Stimulated activated naive CD8-positive, alpha-beta T cell treated with anti-CD3 and anti-CD28 coated beads, Interleukin-15, Interleukin-2, amounts not matched to agents 100 ng/mL and 50 ng/mL, for 24 hours (primary cell): ENCODE measurements at regions not wholly inside any gene's neighbourhood (a gene's known extent, or its start where the extent isn't known, plus 50 kb on each side); places are given as distances from the start of the nearest gene placed in this dataset.
"Not testable (repeated sequence)": the region's sequence is repeated elsewhere in the genome, so short reads cannot be mapped to it uniquely, and the experiment has no call there.

Experiments used
- H3K27ac Mint-ChIP-seq: one replicate; pipeline ENCODE4 v1.8.0; 2021; ENCODE audit warnings: mild to moderate bottlenecking, mixed read lengths
- H3K27me3 Mint-ChIP-seq: one replicate; pipeline ENCODE4 v1.8.0; 2021; ENCODE audit warnings: mixed read lengths
- H3K36me3 Mint-ChIP-seq: one replicate; pipeline ENCODE4 v1.8.0; 2021; ENCODE audit warnings: low read depth, mixed read lengths
- H3K4me1 Mint-ChIP-seq: one replicate; pipeline ENCODE4 v1.8.0; 2021; ENCODE audit warnings: low read depth, mixed read lengths
- H3K4me3 Mint-ChIP-seq: one replicate; pipeline ENCODE4 v1.8.0; 2021; ENCODE audit warnings: mild to moderate bottlenecking, mixed read lengths
- H3K9me3 Mint-ChIP-seq: one replicate; pipeline ENCODE4 v1.8.0; 2021; ENCODE audit warnings: mixed read lengths

GRCh38 chr2:219868635-219869034, 241.2 kb downstream of the SLC4A3 start:
- no peaks in the 10 kb centered on the region for H3K9me3 Mint-ChIP-seq
- H3K36me3 Mint-ChIP-seq: no peaks in the 10 kb centered on the region
- no peaks in the 10 kb centered on the region for H3K27me3 Mint-ChIP-seq
- no peaks in the 10 kb centered on the region for H3K4me1 Mint-ChIP-seq
- H3K27ac Mint-ChIP-seq: no peak overlapping the region
- H3K4me3 Mint-ChIP-seq: no peak overlapping the region

GRCh38 chr2:219870041-219870440, 242.6 kb downstream of the SLC4A3 start:
- no peaks in the 10 kb centered on the region for H3K4me1 Mint-ChIP-seq
- H3K27me3 Mint-ChIP-seq: no peaks in the 10 kb centered on the region
- H3K4me3 Mint-ChIP-seq: no peak overlapping the region
- H3K36me3 Mint-ChIP-seq: no peaks in the 10 kb centered on the region
- H3K27ac Mint-ChIP-seq: no peak overlapping the region
- H3K9me3 Mint-ChIP-seq: no peaks in the 10 kb centered on the region

- Mint-ChIP-seq H3K9me3 (no peaks in the 10 kb centered on the region), H3K36me3 (no peaks in the 10 kb centered on the region), H3K27ac (no peak overlapping the region), H3K27me3 (no peaks in the 10 kb centered on the region), H3K4me3 (no peak overlapping the region), H3K4me1 (no peaks in the 10 kb centered on the region)
Measured at GRCh38 chr2:219871351-219871750, 243.9 kb downstream of the SLC4A3 start.

GRCh38 chr2:219875036-219875435, 247.6 kb downstream of the SLC4A3 start:
- Mint-ChIP-seq H3K4me1 (no peaks in the 10 kb centered on the region), H3K27me3 (peaks cover 5% of the 10 kb centered on the region), H3K36me3 (no peaks in the 10 kb centered on the region), H3K27ac (no peak overlapping the region), H3K9me3 (no peaks in the 10 kb centered on the region), H3K4me3 (no peak overlapping the region)

- H3K27ac Mint-ChIP-seq, H3K4me1 Mint-ChIP-seq, H3K36me3 Mint-ChIP-seq, H3K9me3 Mint-ChIP-seq, H3K27me3 Mint-ChIP-seq, H3K4me3 Mint-ChIP-seq: not testable (repeated sequence)
Measured at GRCh38 chr2:219875986-219876385, 248.6 kb downstream of the SLC4A3 start.

GRCh38 chr2:219876931-219877330, 249.5 kb downstream of the SLC4A3 start:
- Mint-ChIP-seq H3K4me1 (no peaks in the 10 kb centered on the region), H3K9me3 (no peaks in the 10 kb centered on the region), H3K36me3 (no peaks in the 10 kb centered on the region), H3K27me3 (peaks cover 5% of the 10 kb centered on the region), H3K4me3 (no peak overlapping the region), H3K27ac (no peak overlapping the region)

GRCh38 chr2:219877728-219878127, 250.3 kb downstream of the SLC4A3 start:
- Mint-ChIP-seq H3K4me1 (no peaks in the 10 kb centered on the region), H3K4me3 (no peak overlapping the region), H3K27ac (no peak overlapping the region), H3K9me3 (no peaks in the 10 kb centered on the region), H3K36me3 (no peaks in the 10 kb centered on the region), H3K27me3 (peaks cover 5% of the 10 kb centered on the region)

- H3K27ac Mint-ChIP-seq: no peak overlapping the region
- H3K4me1 Mint-ChIP-seq: no peaks in the 10 kb centered on the region
- H3K4me3 Mint-ChIP-seq: no peak overlapping the region
- peaks cover 5% of the 10 kb centered on the region for H3K27me3 Mint-ChIP-seq
- no peaks in the 10 kb centered on the region for H3K36me3 Mint-ChIP-seq
- no peaks in the 10 kb centered on the region for H3K9me3 Mint-ChIP-seq
Measured at GRCh38 chr2:219878516-219878915, 251.1 kb downstream of the SLC4A3 start.

GRCh38 chr2:219881851-219882250, 254.4 kb downstream of the SLC4A3 start:
- H3K4me1 Mint-ChIP-seq: no peaks in the 10 kb centered on the region
- no peak overlapping the region for H3K27ac Mint-ChIP-seq
- no peak overlapping the region for H3K4me3 Mint-ChIP-seq
- no peaks in the 10 kb centered on the region for H3K9me3 Mint-ChIP-seq
- H3K27me3 Mint-ChIP-seq: peaks cover 17% of the 10 kb centered on the region
- no peaks in the 10 kb centered on the region for H3K36me3 Mint-ChIP-seq

- H3K27ac Mint-ChIP-seq: no peak overlapping the region
- no peaks in the 10 kb centered on the region for H3K36me3 Mint-ChIP-seq
- no peaks in the 10 kb centered on the region for H3K4me1 Mint-ChIP-seq
- H3K27me3 Mint-ChIP-seq: peaks cover 12% of the 10 kb centered on the region
- no peak overlapping the region for H3K4me3 Mint-ChIP-seq
- H3K9me3 Mint-ChIP-seq: no peaks in the 10 kb centered on the region
Measured at GRCh38 chr2:219886615-219887014, 259.2 kb downstream of the SLC4A3 start.

- peaks cover 17% of the 10 kb centered on the region for H3K27me3 Mint-ChIP-seq
- H3K4me3 Mint-ChIP-seq: no peak overlapping the region
- no peak overlapping the region for H3K27ac Mint-ChIP-seq
- no peaks in the 10 kb centered on the region for H3K36me3 Mint-ChIP-seq
- H3K9me3 Mint-ChIP-seq: no peaks in the 10 kb centered on the region
- H3K4me1 Mint-ChIP-seq: no peaks in the 10 kb centered on the region
Measured at GRCh38 chr2:219887870-219888269, 260.4 kb downstream of the SLC4A3 start.

GRCh38 chr2:219893541-219893940, 266.1 kb downstream of the SLC4A3 start:
- Mint-ChIP-seq H3K4me1 (no peaks in the 10 kb centered on the region), H3K9me3 (no peaks in the 10 kb centered on the region), H3K27ac (no peak overlapping the region), H3K4me3 (no peak overlapping the region), H3K36me3 (no peaks in the 10 kb centered on the region), H3K27me3 (peaks cover 5% of the 10 kb centered on the region)

GRCh38 chr2:219897456-219897855, 270.0 kb downstream of the SLC4A3 start:
- no peak overlapping the region for H3K4me3 Mint-ChIP-seq
- H3K36me3 Mint-ChIP-seq: no peaks in the 10 kb centered on the region

GRCh38 chr2:219901155-219901554, 273.7 kb downstream of the SLC4A3 start:
- Mint-ChIP-seq H3K27ac (no peak overlapping the region), H3K36me3 (no peaks in the 10 kb centered on the region), H3K9me3 (no peaks in the 10 kb centered on the region), H3K4me1 (no peaks in the 10 kb centered on the region), H3K4me3 (no peak overlapping the region), H3K27me3 (peaks cover 5% of the 10 kb centered on the region)

More at GRCh38 chr2:219897456-219897855, 270.0 kb downstream of the SLC4A3 start:
- Mint-ChIP-seq H3K4me1 (no peaks in the 10 kb centered on the region), H3K27me3 (peaks cover 8% of the 10 kb centered on the region), H3K27ac (no peak overlapping the region), H3K9me3 (no peaks in the 10 kb centered on the region)

- peaks cover 5% of the 10 kb centered on the region for H3K27me3 Mint-ChIP-seq
- H3K9me3 Mint-ChIP-seq: no peaks in the 10 kb centered on the region
- no peaks in the 10 kb centered on the region for H3K36me3 Mint-ChIP-seq
- H3K27ac Mint-ChIP-seq: no peak overlapping the region
- no peak overlapping the region for H3K4me3 Mint-ChIP-seq
- no peaks in the 10 kb centered on the region for H3K4me1 Mint-ChIP-seq
Measured at GRCh38 chr2:219902891-219903552, 275.6 kb downstream of the SLC4A3 start.

GRCh38 chr2:219905640-219906039, 278.2 kb downstream of the SLC4A3 start:
- H3K9me3 Mint-ChIP-seq: no peaks in the 10 kb centered on the region
- no peaks in the 10 kb centered on the region for H3K4me1 Mint-ChIP-seq
- H3K36me3 Mint-ChIP-seq: no peaks in the 10 kb centered on the region
- no peak overlapping the region for H3K27ac Mint-ChIP-seq
- H3K27me3 Mint-ChIP-seq: peaks cover 5% of the 10 kb centered on the region
- H3K4me3 Mint-ChIP-seq: no peak overlapping the region
